ENCODE measurements at regions not wholly inside any gene's neighbourhood (a gene's known extent, or its start where the extent isn't known, plus 50 kb on each side); places are given as distances from the start of the nearest gene placed in this dataset.
A peak's percentile ranks its signal among the peaks of the same experiment; 100 is the strongest.

DNA sequence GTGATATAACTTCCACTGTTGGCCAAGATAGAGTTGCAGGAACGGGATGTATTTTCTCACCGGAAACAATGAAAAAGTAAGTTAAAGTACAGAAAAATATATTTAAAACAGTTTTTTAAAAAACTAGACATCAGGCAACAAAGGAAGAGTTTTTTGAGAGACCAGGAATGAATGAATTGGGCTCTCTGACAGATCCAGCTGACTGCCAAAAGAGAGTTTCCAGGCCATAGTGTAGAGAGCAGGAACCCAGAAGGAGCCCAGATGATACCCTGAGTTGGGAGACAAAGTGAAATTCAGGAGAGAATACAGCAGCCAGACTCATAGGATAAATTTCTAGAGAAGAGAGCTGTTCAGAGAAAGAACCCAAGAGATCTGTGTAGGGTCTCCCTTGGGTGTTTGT, 362.6 kb upstream of the SMIM21 start:
- DNase-seq = no peak

DNA sequence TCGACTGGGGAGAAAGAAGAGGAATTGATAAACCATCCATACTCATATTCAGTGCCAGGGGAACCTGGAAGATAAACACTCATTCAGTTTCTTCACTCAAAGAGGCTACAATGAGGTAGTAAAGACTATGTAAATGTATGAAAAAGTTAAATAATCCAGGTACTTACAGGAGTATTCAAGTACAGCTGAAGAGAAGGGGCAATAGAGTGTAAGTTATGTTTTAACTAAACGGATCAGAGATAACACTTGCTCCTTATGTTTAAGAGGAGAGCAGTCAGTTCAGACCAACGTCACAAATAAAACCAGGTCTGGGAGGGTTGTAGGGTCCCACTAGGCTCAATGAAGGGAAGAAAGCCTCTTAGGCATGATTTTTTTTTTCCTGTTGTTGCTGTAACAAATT, 358.3 kb upstream of the SMIM21 start:
- no peak for DNase-seq

DNA sequence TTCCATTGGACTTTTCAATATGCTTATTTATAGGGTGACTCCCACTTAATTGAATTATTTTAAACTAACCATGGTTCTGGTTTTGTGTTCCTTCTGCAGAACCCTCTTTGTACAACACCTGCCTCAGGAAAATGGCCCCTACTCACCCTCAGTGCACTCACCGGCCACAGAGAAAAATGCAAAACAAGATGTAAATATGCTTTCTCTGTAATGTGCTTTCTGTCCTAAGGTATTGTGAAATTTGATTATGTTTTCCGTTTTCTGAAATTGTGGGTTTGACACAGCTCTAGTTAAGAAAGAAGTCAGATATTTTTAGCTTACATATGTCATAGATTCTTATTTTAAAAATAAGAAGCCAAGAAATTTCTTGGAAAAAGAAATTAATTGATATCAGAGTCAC, 357.7 kb upstream of the SMIM21 start:
- DNase-seq = no peak

DNA sequence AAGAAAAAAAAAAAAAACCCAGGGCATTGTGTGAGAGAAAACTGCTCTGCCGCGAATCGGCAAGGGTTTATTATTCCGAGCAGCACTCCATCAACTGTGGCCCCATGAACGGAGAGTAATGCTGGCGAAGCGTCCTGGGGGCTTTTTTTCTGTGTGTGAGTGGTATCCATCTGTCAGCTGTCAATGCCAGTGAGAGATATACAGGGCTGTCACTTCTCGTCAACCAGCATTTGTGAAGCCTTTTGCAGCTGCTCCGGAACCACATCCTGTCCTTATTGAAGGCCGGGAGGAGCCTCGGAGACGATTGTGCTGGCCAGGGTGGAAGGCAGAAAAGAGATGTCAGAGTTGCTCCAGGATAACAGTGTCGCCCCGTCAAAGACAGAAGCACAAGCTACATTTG, 356.9 kb upstream of the SMIM21 start:
- peak; percentile 83 for DNase-seq

DNA sequence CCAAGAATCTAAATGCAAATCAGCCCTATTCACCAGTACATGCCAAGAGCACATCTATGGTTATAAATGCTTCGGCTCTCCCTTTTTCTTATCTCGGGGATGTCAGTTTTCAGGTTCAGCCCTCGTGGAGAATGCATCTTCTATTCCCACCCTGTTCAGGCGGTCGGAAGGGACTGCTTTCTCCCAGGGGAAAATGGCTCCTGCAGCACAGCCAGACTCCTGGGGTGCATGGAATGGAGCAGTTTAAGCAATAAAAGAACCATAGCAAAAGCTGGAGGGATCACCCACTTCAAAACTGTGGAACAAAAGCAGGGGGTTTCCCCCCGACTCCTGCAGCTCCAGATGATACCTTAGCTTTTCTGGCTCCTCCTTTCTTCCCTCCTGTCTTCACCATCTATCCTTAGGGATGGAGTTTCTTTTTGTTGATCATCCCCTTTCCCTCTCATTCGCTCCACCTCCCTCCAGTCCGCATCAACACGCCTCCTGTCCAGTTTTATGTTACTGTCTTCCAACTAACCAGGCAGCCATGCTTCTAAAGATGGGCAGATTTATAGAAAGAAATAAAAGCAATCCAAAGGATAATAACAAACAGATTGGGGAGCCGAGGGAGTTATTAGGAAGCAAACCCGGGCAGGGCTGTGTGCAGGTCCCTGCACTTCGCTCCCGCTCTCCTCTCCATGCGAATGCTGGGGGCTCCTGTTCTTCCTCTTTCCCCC, 356.2 kb upstream of the SMIM21 start:
- DNase-seq = no peak

DNA sequence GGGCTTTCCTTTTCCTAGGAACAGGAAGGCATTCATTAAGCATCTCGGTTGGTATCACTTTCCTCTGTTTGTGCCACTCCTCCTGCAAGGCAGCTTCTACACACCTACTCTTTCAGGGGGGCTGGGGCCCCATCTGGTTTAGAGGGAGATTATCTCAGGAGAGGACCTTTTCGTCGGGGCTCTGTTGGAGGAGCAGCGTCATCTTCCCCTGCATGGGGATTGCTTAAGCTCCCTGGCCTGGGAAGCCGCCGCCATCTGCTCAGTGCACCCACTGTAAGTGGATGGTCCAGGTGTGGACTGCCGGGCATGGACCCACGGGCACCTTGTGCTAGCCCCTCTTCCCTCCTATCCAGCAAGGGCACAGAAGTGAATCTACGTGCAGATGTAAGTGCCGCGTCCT, 355.3 kb upstream of the SMIM21 start:
- no peak for DNase-seq

DNA sequence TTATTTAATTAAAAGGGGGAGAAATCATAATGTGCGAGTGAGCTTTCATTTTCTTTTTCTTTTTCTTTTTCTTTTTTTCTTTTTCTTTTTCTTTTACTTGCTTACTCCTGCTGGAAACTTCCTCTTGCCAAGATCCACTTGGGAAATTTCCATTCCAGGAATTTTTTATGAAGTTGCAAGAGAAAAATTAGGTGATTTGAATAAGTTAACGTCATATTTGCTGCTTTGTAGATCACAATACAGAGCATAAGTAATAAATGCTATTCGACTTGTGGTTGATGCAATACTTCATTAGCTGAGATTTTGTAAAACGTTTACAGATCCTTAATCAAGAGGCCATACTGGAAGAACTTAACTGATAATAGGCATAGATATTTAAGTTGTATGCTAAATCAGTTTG, 354.7 kb upstream of the SMIM21 start:
- DNase-seq = no peak

DNA sequence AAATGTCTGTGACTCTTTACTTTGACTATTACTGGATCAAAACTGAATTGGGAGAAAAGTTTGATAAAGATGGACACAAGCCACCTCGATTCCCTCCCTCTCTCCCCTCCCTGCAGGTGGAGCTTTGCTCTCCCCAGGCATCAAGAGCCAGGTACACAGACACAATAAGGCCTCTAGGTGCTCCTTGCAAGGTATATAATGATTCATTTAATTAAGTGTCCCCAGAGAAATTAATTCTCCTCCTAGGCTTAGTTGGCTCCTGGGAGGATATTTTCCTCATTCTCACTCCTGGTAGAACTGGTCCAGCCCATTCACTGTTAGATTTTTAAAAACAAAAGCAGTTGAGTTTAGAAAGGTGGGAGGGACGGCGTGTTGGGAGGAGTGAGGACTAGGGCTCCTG, 352.4 kb upstream of the SMIM21 start:
- no peak for DNase-seq

DNA sequence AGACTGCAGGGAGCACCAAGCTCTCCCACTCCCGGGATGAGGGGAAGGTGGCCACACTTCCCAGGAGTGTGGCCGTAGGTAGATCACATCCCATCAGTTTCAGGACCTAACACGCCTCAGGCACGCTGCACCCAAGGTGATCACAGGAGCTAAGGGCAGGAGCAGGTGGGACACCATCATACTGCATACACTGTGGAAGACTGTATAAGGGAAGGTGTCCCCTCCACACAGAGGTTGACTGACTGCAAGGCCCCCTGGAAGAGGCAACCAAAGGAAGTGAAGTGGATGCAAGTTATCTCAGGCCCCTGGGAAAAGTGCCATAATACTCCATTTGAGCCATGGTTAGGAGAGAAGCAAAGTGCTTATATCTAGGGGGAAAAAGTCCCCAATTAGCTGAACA, 351.9 kb upstream of the SMIM21 start:
- no peak for DNase-seq

DNA sequence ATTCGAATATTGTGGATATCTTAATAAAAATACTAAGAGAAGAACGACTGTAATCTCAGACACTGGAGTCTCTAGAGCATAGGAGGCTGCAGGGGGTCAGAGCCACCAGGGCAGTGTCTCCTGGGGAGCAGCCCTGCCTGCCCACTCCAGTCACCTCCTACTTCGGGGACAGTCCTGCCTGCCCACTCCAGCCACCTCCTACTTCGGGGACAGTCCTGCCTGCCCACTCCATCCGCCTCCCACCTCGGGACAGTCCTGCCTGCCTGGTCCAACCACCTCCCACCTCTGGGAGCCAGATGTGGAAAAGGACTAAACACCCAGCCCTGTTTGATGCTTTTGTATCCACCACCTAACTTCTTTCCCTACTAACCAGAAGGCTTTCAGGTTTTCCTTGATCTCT, 350.1 kb upstream of the SMIM21 start:
- no peak for DNase-seq

DNA sequence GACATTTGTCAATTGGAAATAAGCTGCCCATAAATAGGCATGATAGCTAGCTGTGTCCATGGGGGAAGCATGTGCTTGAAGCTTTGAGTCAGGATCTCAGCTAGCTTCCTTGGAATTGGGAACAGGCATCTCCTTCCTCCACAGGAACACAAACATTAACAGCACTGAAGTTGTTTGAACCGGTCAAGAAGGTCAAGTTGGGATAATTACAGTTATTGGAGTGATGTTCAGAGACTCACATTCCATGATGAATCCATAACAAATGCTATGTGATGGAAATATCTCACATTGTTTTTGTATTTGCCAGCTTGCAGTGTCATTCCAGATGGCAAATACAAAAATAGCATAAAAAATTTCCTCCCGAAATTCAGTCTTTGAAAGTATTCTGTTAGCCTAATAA, 347.6 kb upstream of the SMIM21 start:
- DNase-seq = no peak

DNA sequence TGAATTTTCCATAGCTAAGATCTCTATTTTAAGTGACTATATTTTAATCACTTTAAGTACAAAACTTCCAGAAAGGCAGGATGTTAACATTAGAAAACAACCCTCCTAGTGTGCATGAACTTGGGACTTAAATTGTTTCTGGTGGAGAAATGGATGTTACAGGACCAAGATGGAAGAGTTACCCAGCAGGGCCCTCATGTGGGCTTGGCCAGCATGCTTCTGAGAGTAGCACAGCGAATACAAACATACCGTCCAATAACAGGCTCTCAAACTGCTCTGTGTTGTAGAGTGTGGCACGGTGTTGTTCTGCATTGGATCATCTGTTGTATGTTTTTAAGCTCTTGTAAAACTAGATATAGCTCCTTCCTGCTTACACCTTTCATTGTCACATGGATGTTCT, 346.1 kb upstream of the SMIM21 start:
- no peak for DNase-seq

DNA sequence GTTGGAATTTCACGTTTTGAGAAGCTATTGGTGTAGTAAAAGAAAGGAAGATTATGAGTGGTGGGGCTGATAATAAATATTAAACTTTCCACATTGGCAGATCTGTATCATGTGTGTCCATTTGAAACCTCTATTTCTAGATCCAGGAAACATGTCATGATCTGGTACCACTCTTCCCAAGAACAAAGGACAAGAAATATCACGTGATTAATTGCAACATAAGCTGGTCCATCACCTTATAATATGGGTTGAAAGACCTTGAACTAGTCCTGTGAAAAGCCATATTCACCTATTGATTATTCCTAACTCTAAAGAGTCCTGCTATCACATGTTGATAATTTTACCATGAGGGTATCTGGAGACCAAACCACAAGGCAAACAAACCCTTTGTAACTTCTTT, 335.3 kb upstream of the SMIM21 start:
- DNase-seq = no peak

DNA sequence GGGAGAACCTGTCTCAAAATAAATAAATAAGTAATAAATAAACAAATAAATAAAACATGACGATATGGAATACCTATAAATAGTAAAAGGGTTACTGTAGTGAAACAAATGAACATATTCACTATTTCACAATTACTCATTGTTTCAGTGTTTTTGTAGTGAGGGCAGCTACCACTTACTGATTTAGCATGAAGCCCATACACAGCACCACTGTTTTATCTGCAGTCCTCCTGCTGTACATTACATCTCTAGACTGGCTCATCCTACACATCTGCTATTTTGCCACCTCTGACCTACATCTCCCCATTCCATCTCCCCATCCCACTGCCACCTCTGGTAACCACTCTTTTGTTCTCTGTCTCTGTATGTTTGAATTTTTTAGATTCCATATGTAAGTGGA, 332.7 kb upstream of the SMIM21 start:
- DNase-seq = no peak

DNA sequence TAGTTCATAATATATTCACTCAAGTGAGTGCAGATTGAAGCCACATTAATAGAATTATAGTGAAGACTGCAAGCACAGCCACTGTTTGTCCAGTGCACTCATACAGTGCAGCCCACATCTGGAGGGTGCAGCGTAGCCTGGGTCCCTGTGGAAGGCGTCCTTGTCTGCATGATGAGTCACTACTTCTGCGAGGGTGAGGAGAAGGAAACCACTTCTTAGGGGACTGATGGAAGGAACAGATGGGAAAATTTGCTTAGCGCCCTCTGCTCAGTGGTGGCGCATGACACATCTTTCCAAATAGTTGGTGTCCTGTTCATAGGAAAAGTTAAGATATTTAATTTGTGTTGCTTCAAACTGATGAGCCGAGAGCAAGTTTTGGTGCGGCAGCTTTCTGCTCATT, 330.4 kb upstream of the SMIM21 start:
- DNase-seq = no peak

DNA sequence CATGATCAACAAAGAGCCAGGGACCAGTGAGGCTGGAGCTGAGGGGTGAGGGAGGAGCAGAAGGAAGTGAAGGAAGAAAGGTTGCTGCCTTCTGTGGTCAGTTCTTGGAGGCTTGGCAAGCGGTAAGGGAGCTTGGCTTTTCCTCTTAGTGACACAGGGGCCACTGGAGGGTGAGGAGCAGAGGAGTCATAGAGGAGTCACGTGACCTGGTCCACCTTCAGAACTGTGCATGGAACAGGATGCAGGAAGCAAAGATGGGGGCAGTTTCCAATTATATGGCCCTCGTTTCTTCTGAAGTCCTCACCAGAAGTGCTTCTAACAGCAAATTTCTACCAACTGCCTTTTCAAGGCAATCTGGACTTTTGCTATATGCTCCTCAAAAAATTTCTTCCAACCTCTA, 326.9 kb upstream of the SMIM21 start:
- DNase-seq = no peak

DNA sequence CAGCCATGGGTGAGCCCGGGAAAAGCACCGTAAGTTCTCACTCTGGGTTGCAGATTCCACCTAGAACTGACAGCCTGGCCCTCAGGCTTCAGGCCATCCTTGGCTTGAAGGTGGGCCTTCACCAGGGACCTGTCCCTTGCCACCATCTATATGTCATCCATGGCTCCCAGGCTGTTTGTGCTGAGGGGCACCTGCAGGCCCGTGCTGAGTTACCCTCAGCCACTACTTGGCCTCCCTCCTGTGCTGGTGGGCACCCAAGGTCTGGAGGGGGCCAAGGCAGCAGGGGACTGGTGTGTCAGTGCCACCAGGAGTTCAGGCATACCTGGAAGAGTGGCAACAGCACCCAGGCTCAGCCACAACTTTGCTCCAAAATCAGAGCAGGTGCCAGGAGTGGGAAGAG, 326.2 kb upstream of the SMIM21 start:
- no peak for DNase-seq

DNA sequence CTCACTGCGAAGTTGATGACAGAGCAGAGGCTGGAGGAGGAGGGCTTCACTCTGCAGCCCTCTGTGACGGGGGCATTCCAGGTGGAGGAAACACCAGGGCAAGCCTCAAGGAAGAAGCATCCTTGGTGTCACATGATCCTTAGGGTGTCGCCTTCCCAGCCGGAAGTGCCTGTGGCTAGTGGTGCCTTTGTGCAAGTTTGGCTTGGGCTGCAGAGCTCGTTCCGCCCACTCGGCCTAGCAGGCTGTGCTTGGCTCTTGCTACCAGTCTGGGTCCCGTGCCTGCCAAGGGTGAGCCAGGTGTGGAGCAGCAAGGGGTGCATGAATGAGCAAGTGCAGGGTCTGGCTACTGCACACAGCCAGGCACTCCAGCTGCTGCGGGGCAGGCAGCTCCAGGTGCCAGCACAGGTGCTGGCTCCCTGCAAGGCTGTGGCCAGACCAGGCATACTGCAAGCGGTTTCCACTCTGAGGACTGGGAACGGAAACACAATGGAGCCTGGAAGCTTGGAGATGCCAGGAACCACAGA, 325.3 kb upstream of the SMIM21 start:
- no peak for DNase-seq

DNA sequence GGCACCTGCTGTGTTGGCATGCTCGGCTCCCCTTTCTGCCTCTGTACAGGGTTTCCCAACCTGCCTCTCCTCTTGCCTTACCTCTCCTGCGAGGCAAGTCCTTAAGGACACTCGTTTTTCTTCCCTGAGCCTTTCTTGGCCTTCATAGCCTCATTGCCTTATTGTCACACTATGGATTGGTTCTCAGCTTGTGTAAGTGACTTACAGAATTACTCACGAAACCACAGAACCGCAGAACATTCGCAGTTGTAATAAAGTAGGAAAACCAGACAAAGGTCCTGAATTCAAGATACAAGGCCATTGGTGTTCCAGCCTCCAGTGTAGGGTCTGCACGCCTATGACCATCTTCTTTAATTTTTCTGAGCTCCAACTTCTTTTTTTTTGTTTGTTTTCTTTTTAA, 317.6 kb upstream of the SMIM21 start:
- no peak for DNase-seq

DNA sequence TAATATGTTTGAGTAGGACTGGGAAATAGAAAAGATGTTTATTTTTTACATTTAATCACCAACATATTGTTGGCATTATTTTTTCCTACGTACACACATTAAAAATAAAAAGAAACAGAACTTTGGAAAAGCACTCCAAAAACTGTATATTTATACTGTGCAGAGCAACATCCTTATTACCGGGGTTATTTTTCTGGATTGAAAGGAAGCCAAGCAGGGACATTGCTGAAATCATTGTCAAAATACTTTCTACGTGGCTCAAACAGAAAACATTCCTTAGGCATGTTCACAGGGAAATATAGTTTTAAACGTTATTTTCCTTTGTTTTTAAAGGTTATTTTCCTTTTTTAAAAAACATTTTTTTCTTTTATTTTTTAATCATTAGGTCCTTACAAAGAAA, 315.0 kb upstream of the SMIM21 start:
- no peak for DNase-seq

DNA sequence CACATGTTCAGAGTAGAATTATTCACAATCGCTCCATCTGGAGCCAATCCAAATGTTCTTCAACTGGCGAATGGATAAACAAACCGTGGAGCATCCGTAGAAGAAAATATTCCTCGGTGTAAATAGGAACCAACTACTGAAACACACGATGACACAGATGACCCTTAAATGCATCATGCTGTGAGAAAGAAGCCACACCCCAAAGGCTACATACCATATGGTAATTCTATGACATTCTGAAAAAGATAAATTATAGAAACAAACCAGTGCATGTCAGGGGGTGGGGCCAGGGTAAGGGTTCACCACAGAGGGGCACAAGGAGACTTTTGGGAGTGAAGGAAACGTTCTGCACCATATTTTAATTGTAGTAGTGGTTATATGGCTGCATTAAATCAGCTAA, 312.2 kb upstream of the SMIM21 start:
- no peak for DNase-seq

DNA sequence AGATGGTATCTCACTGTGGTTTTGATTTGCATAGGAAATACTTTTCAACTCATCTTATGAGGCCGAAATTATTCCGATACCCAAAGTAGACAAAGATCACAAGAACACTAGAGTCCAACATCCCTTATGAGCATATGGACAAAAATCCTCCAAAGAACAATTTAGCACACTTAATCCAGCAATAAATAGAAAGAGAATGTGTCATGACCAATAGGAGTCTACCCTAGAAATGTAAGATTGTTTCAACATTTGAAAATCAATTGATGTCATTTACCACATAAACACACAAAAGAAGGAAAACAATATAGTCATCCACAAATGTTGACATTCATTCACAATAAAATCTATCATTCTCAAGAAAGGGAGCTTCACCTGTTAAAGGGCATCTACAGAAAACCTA, 307.8 kb upstream of the SMIM21 start:
- DNase-seq = no peak

DNA sequence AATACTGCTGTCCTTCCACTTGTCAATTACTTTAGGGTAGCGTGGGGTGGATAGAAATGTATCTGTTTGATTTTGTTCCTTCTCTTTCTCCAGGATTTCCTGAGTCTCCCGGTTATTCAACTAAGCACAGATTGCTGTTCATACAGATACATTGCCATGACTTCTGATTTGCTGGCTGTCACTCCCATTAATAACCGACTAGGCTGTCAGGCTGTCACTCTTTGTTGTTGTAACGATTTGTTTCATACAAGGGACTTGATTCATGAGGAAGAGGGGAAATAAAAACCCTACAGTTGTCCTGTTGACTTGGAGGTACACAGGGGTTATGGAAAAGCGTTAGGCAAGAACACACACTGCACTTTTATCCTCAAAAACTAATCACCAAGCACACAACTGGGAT, 302.7 kb upstream of the SMIM21 start:
- DNase-seq = no peak

DNA sequence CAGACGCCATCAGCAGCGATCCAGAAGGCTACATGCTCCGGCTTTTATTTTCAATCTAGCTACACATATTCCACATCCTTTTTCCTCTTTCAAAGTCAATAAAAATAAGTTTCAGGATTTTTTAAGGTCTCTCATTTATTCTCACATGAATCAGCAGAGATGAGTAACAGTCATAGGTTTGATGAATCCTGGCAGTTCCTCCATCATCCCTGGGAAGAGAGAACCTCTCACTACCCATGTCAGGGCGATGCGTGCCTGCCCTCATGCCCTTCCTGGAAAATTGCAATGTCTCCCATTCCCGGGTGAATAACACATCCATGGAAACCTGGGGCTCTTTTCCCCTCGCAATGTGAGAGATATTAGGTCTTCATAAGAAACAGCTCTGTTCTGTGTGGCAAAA, 301.1 kb upstream of the SMIM21 start:
- no peak for DNase-seq

DNA sequence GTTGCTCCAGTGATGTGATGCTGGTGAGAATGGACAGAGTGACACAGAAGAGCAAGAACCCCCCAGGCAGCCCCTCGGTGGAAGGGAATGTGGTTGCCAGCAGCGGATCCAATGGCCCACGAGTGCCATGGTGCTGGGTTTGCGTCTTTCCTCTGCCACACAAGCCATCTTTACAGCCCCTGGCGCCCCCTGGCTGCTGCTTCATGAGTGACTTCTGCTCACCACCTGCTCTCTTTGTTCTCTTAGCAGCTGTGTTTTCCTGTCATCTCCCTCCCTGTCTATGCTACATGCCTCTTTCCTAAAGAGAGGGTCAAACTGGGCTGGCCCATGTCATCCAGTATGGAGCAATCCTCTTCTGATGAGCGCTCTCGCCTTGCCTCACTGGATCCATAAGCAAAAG, 300.0 kb upstream of the SMIM21 start:
- peak; percentile 44 for DNase-seq
